SU-DHL-6 (cell line): ENCODE measurements at regions not wholly inside any gene's neighbourhood (a gene's known extent, or its start where the extent isn't known, plus 50 kb on each side); places are given as distances from the start of the nearest gene placed in this dataset.

ENCODE experiments used
- CTCF ChIP-seq: fragments of 200-600 bp; sonication (generic); IDR thresholded peaks from one replicate; pipeline ENCODE4 v1.5.1; 2017; ENCODE audit warnings: antibody characterized with exemption, mild to moderate bottlenecking, low read length, moderate library complexity; ENCODE audit not compliant: insufficient read depth, poor library complexity, severe bottlenecking
- EZH2phosphoT487 ChIP-seq: fragments of 200-600 bp; sonication (generic), shearing (Covaris generic); conservative IDR thresholded peaks from 2 replicates; pipeline ENCODE4 v1.6.1; 2018; ENCODE audit warnings: mild to moderate bottlenecking, antibody characterized with exemption, low read length, moderate library complexity, mixed read lengths

- TF ChIP-seq CTCF (no peak), EZH2phosphoT487 (no peak)
These were observed 518.7 kb upstream of the MGAT4C start for GRCh38 chr12:86774841-86775388.
